SJCRH30 (cell line): ENCODE measurements at regions not wholly inside any gene's neighbourhood (a gene's known extent, or its start where the extent isn't known, plus 50 kb on each side); places are given as distances from the start of the nearest gene placed in this dataset.

Experiments used
- DNase-seq, 2 experiments: peaks; one replicate each; pipeline ENCODE4 v3.0.0-alpha.2; 2015 to 2020
- H3K27ac ChIP-seq: fragments of 250-450 bp; sonication (Bioruptor Pico); 2 replicates; pipeline ENCODE4 v1.5.1; 2020; ENCODE audit warnings: mild to moderate bottlenecking, moderate library complexity
- H3K27me3 ChIP-seq: fragments of 250-450 bp; sonication (Bioruptor Pico); 2 replicates; pipeline ENCODE4 v1.5.1; 2020; ENCODE audit warnings: mild to moderate bottlenecking, moderate library complexity
- H3K36me3 ChIP-seq: fragments of 250-450 bp; sonication (Bioruptor Pico); 2 replicates; pipeline ENCODE4 v1.5.1; 2020; ENCODE audit warnings: mild to moderate bottlenecking, moderate library complexity
- H3K4me1 ChIP-seq: fragments of 250-450 bp; sonication (Bioruptor Pico); 2 replicates; pipeline ENCODE4 v1.5.1; 2020; ENCODE audit warnings: mild to moderate bottlenecking, moderate library complexity
- H3K4me3 ChIP-seq: fragments of 250-450 bp; sonication (Bioruptor Pico); 2 replicates; pipeline ENCODE4 v1.5.1; 2020; ENCODE audit warnings: mild to moderate bottlenecking, moderate library complexity
- H3K9me3 ChIP-seq: fragments of 250-450 bp; sonication (Bioruptor Pico); replicated peaks from 2 replicates; pipeline ENCODE4 v1.5.1; 2020; ENCODE audit warnings: mild to moderate bottlenecking, moderate library complexity

- Histone ChIP-seq H3K27me3 (no peaks in the 10 kb centered on the region), H3K9me3 (no peaks in the 10 kb centered on the region), H3K4me1 (no peaks in the 10 kb centered on the region), H3K36me3 (no peaks in the 10 kb centered on the region), H3K4me3 (no peak overlapping the region), H3K27ac (no peak overlapping the region)
- no peak for DNase-seq
Measured at GRCh38 chrX:5082705-5083104, 1146.0 kb downstream of the NLGN4X start.

- no peak for DNase-seq
- no peaks in the 10 kb centered on the region for H3K4me1 ChIP-seq
- H3K9me3 ChIP-seq = no peaks in the 10 kb centered on the region
- no peaks in the 10 kb centered on the region for H3K36me3 ChIP-seq
- no peak overlapping the region for H3K4me3 ChIP-seq
- no peak overlapping the region for H3K27ac ChIP-seq
- H3K27me3 ChIP-seq = no peaks in the 10 kb centered on the region
Measured at GRCh38 chrX:5080791-5081190, 1147.9 kb downstream of the NLGN4X start.

DNA sequence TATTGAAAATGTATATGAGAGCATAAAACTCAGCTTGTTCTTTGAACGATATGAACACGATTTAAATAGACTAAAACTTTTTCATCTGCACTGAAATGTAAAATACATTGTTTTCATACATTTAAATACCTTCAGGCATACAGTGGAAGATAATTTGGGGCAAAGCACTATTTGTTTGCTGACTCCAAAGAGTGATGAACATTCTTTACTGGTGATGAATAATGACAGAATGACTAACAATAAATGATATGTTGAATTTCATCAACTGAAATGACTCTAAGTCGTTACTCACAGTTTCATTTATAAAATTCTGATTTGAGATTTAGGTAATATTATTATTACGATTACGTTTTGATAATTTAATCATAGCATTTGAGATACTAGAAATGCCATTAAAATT lies 1160.1 kb downstream of the NLGN4X start:
- no peaks in the 10 kb centered on the region for H3K27me3 ChIP-seq
- H3K4me3 ChIP-seq = no peak overlapping the region
- H3K9me3 ChIP-seq = no peaks in the 10 kb centered on the region
- H3K36me3 ChIP-seq = no peaks in the 10 kb centered on the region
- no peak for DNase-seq
- no peak overlapping the region for H3K27ac ChIP-seq
- no peaks in the 10 kb centered on the region for H3K4me1 ChIP-seq

- no peak for DNase-seq
- H3K9me3 ChIP-seq = no peaks in the 10 kb centered on the region
- H3K4me3 ChIP-seq = no peak overlapping the region
- no peaks in the 10 kb centered on the region for H3K27me3 ChIP-seq
- no peaks in the 10 kb centered on the region for H3K4me1 ChIP-seq
- no peaks in the 10 kb centered on the region for H3K36me3 ChIP-seq
- H3K27ac ChIP-seq = no peak overlapping the region
Measured at GRCh38 chrX:5057786-5058185, 1170.9 kb downstream of the NLGN4X start.

DNA sequence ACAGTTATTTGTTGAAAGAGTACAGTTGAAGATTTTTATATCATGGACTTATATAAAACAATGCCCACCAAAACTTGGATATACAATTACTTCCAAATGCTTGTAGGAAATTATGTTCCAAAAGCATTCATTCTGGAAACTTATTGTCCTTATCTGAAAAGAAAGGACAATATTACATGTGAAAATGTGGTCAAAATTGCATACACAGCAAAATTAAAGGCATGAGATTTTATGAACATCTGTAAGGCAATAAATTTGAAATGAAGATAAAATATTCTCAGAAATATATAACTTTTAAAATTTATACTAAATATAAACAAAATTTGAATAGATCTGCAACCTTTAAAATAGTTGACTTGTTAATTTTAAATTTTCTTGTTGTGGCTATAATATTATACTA lies 1173.8 kb downstream of the NLGN4X start:
- no peaks in the 10 kb centered on the region for H3K4me1 ChIP-seq
- H3K27ac ChIP-seq = no peak overlapping the region
- DNase-seq = no peak
- no peaks in the 10 kb centered on the region for H3K9me3 ChIP-seq
- no peaks in the 10 kb centered on the region for H3K36me3 ChIP-seq
- no peak overlapping the region for H3K4me3 ChIP-seq
- no peaks in the 10 kb centered on the region for H3K27me3 ChIP-seq

GRCh38 chrX:5051831-5052491 lies 1176.7 kb downstream of the NLGN4X start:
- Histone ChIP-seq H3K9me3 (no peaks in the 10 kb centered on the region), H3K27me3 (no peaks in the 10 kb centered on the region), H3K27ac (no peak overlapping the region), H3K4me3 (no peak overlapping the region), H3K4me1 (no peaks in the 10 kb centered on the region), H3K36me3 (no peaks in the 10 kb centered on the region)
- peak; percentile 23 to 42 for DNase-seq

DNA sequence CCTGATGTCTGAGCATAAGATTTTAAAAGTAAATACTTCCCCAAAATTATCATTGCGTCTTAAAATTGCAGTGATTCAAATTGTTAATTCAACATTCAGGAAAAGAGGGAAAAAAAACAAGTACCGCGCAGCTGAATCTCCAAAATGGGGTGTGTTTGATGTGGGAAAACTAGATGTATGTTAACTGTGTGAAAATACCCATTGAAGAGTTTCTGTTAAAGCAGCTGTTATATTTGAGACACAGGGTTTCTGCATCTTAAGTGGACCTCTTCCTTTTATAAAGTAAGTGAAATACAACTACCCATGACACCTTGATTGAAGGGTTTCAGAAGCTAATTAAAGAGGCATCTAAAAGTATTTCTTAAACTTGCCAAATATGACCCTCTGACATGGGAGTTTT lies 1186.1 kb downstream of the NLGN4X start:
- DNase-seq = no peak
- Histone ChIP-seq H3K36me3 (no peaks in the 10 kb centered on the region), H3K27me3 (no peaks in the 10 kb centered on the region), H3K4me1 (no peaks in the 10 kb centered on the region), H3K9me3 (no peaks in the 10 kb centered on the region), H3K27ac (no peak overlapping the region), H3K4me3 (no peak overlapping the region)

- Histone ChIP-seq H3K9me3 (no peaks in the 10 kb centered on the region), H3K27ac (no peak overlapping the region), H3K4me1 (no peaks in the 10 kb centered on the region), H3K4me3 (no peak overlapping the region), H3K27me3 (no peaks in the 10 kb centered on the region), H3K36me3 (no peaks in the 10 kb centered on the region)
- no peak for DNase-seq
Measured at GRCh38 chrX:5031792-5032191, 1196.9 kb downstream of the NLGN4X start.

DNA sequence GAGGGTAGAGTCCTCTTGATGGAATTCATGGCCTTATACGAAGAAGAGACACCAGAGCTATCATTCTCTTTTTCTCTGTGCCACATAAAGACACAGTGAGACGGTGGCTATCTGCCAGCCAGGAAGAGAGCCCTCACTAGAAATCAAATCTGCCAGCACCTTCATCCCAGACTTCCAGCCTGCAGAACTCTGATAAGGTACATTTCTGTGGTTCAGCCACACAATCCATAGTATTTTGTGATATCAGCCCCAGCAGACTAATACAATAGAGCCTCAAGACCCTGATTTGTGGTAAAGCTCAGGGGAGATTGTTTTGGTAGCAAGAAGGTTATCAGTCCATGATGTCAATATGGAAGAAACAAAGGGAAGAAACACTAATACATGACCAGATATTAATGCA lies 1213.2 kb downstream of the NLGN4X start:
- DNase-seq = no peak
- H3K36me3 ChIP-seq = no peaks in the 10 kb centered on the region

DNA sequence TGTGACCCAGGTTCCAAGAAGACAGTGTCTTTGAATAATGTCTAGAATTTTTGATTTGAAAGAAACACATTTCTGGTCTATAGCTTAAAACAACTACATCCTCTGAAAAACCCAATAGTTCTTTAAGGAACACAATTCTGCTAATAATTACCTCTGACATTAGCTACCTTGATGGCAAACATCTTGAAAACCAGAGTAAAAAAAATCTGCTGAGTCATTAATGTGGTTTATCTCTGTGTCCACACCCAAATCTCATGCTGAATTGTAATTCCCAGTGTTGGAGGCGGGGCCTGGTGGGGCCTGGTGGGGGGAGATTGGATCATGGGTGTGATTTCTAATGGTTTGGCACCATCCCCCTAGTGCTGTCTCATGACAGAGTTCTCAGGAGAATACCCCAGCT lies 1233.8 kb downstream of the NLGN4X start:
- H3K4me1 ChIP-seq = no peaks in the 10 kb centered on the region
- H3K4me3 ChIP-seq = no peak overlapping the region
- no peak overlapping the region for H3K27ac ChIP-seq
- H3K9me3 ChIP-seq = no peaks in the 10 kb centered on the region
- no peak for DNase-seq
- no peaks in the 10 kb centered on the region for H3K27me3 ChIP-seq
- H3K36me3 ChIP-seq = no peaks in the 10 kb centered on the region

More for the DNA sequence above, 1213.2 kb downstream of the NLGN4X start:
- Histone ChIP-seq H3K9me3 (no peaks in the 10 kb centered on the region), H3K27me3 (no peaks in the 10 kb centered on the region), H3K4me1 (no peaks in the 10 kb centered on the region), H3K27ac (no peak overlapping the region), H3K4me3 (no peak overlapping the region)

- Histone ChIP-seq H3K4me3 (no peak overlapping the region), H3K36me3 (no peaks in the 10 kb centered on the region), H3K9me3 (no peaks in the 10 kb centered on the region), H3K4me1 (no peaks in the 10 kb centered on the region), H3K27me3 (no peaks in the 10 kb centered on the region), H3K27ac (no peak overlapping the region)
- DNase-seq = no peak
Measured at GRCh38 chrX:4978613-4979012, 1250.1 kb downstream of the NLGN4X start.

DNA sequence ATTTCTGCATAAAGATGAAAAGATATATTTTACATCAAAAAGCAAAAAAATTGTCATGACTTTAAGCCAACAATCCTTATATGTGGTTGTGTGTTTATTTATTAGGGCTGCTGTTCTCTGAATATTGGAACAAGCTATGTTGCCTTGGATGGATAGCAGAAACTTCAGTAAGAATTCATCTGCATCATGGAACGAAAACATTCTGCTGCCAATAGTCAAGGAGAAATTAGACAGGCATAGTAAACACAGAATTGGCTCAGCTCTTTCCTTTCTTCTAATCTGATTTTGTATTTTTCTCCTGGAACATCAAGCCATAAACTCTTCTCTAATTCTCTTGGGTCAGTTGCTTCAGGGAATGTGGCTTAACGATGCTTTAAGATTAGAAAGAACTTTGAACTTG lies 1257.0 kb downstream of the NLGN4X start:
- Histone ChIP-seq H3K4me1 (no peaks in the 10 kb centered on the region), H3K27me3 (no peaks in the 10 kb centered on the region), H3K27ac (no peak overlapping the region), H3K36me3 (no peaks in the 10 kb centered on the region), H3K4me3 (no peak overlapping the region), H3K9me3 (no peaks in the 10 kb centered on the region)
- no peak for DNase-seq

DNA sequence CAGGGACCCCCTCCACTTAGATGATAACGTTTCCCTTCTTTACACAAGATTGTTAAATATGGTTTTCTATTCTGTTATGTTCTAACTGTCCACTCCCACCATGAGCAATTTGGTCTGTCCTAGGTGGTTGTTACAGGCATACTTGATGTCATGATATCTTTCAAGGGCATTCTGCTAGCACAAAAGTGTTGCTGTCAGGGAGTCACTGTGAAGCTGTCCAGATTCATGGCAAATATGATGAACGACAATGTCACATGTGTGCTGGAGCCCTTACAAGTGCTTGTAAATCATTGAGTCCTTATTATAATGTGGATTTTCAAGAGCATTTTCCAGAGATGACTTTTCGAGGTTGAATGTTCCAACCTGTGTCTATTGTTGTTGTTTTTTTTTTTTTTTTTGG lies 1250.7 kb upstream of the PRKX start:
- Histone ChIP-seq H3K9me3 (no peaks in the 10 kb centered on the region), H3K27ac (no peak overlapping the region)
- no peak for DNase-seq

GRCh38 chrX:4963432-4963831 lies 1250.0 kb upstream of the PRKX start:
- H3K36me3 ChIP-seq = no peaks in the 10 kb centered on the region
- H3K9me3 ChIP-seq = no peaks in the 10 kb centered on the region
- H3K27me3 ChIP-seq = no peaks in the 10 kb centered on the region
- H3K27ac ChIP-seq = no peak overlapping the region
- H3K4me3 ChIP-seq = no peak overlapping the region
- no peaks in the 10 kb centered on the region for H3K4me1 ChIP-seq
- no peak for DNase-seq

More for the DNA sequence above, 1250.7 kb upstream of the PRKX start:
- no peaks in the 10 kb centered on the region for H3K27me3 ChIP-seq
- H3K4me3 ChIP-seq = no peak overlapping the region
- H3K36me3 ChIP-seq = no peaks in the 10 kb centered on the region
- no peaks in the 10 kb centered on the region for H3K4me1 ChIP-seq

- DNase-seq = no peak
- Histone ChIP-seq H3K36me3 (no peaks in the 10 kb centered on the region), H3K27ac (no peak overlapping the region), H3K9me3 (no peaks in the 10 kb centered on the region), H3K27me3 (no peaks in the 10 kb centered on the region), H3K4me3 (no peak overlapping the region), H3K4me1 (no peaks in the 10 kb centered on the region)
Measured at GRCh38 chrX:4944767-4945166, 1231.3 kb upstream of the PRKX start.

DNA sequence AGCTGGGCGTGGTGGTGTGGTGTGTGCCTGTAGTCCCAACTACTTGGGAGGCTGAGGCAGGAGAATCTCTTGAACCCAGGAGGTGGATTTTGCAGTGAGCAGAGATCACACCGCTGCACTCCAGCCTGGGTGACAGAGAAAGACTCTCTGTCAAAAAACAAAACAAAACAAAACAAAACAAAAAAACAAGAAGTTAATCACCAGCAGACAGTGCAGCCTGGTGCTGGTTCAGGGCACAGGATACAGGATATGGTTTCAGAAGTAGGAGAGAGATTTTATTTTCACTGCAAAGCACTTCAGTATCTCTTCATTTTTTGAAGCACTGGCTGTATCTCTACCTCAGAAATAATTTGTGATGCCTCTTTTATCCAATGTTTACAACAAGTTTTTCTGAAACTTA lies 1222.9 kb upstream of the PRKX start:
- Histone ChIP-seq H3K36me3 (no peaks in the 10 kb centered on the region), H3K4me1 (no peaks in the 10 kb centered on the region), H3K9me3 (no peaks in the 10 kb centered on the region), H3K27ac (no peak overlapping the region), H3K4me3 (no peak overlapping the region), H3K27me3 (no peaks in the 10 kb centered on the region)
- no peak for DNase-seq
